Mesenchymal stem cell (in vitro differentiated cells and primary cell): ENCODE measurements at regions not wholly inside any gene's neighbourhood (a gene's known extent, or its start where the extent isn't known, plus 50 kb on each side); places are given as distances from the start of the nearest gene placed in this dataset.
A peak's percentile ranks its signal among the peaks of the same experiment; 100 is the strongest.

Source experiments
- DNase-seq: peaks from one replicate; pipeline ENCODE4 v3.0.0-alpha.2; 2013
- H2AFZ ChIP-seq: one replicate; pipeline ENCODE4 v1.6.1; 2013; ENCODE audit warnings: low read depth, mild to moderate bottlenecking, control low read depth, inconsistent platforms, low read length, moderate library complexity
- H2AK5ac ChIP-seq: 2 replicates; pipeline ENCODE4 v1.6.1; 2013; ENCODE audit warnings: low read length, moderate library complexity, mild to moderate bottlenecking, inconsistent platforms; ENCODE audit not compliant: severe bottlenecking
- H2BK120ac ChIP-seq: one replicate; pipeline ENCODE4 v1.6.1; 2013; ENCODE audit warnings: low read depth, mild to moderate bottlenecking, inconsistent platforms, low read length, moderate library complexity
- H2BK12ac ChIP-seq, 2 experiments: one replicate each; pipeline ENCODE4 v1.6.1; 2013; ENCODE audit warnings: inconsistent platforms in 2 of 2, low read length in 2 of 2, mild to moderate bottlenecking in 2 of 2, moderate library complexity in 2 of 2, control low read depth in 1 of 2
- H2BK15ac ChIP-seq: one replicate; pipeline ENCODE4 v1.6.1; 2013; ENCODE audit warnings: mild to moderate bottlenecking, low read depth, inconsistent platforms; ENCODE audit not compliant: poor library complexity, severe bottlenecking
- H2BK5ac ChIP-seq: 2 replicates; pipeline ENCODE4 v1.6.1; 2013; ENCODE audit warnings: low read depth, mild to moderate bottlenecking, low read length, control low read depth, inconsistent platforms; ENCODE audit not compliant: poor library complexity, severe bottlenecking
- H3K14ac ChIP-seq, 2 experiments: one replicate each; pipeline ENCODE4 v1.6.1; 2013; ENCODE audit warnings: inconsistent platforms in 2 of 2, low read length in 2 of 2, control low read depth in 1 of 2, mild to moderate bottlenecking in 1 of 2, moderate library complexity in 1 of 2
- H3K18ac ChIP-seq, 2 experiments: one replicate each; pipeline ENCODE4 v1.6.1; 2013; ENCODE audit warnings: inconsistent platforms in 2 of 2, low read length in 2 of 2, control low read depth in 1 of 2, low read depth in 1 of 2, mild to moderate bottlenecking in 1 of 2
- H3K23ac ChIP-seq, 2 experiments: one replicate each; pipeline ENCODE4 v1.6.1; 2013; ENCODE audit warnings: inconsistent platforms in 2 of 2, low read length in 2 of 2, mild to moderate bottlenecking in 2 of 2, moderate library complexity in 2 of 2, control low read depth in 1 of 2
- H3K27ac ChIP-seq: 2 replicates; pipeline ENCODE4 v1.5.1; 2013; ENCODE audit warnings: mild to moderate bottlenecking, moderate library complexity, low read length, control low read depth, inconsistent platforms; ENCODE audit not compliant: poor library complexity, severe bottlenecking
- H3K27me3 ChIP-seq, 2 experiments: 2 replicates each; pipeline versions ENCODE4 v1.6.1 to v1.7.0; 2013; ENCODE audit warnings: low read length in 2 of 2, mild to moderate bottlenecking in 2 of 2, moderate library complexity in 2 of 2, control low read depth in 1 of 2, inconsistent platforms in 1 of 2; ENCODE audit not compliant: control insufficient read depth in 1 of 2, insufficient read depth in 1 of 2
- H3K36me3 ChIP-seq, 2 experiments: 2 replicates each; pipeline versions ENCODE4 v1.6.1 to v1.7.0; 2013; ENCODE audit warnings: low read length in 2 of 2, control low read depth in 1 of 2, inconsistent platforms in 1 of 2, low read depth in 1 of 2, mild to moderate bottlenecking in 1 of 2; ENCODE audit not compliant: insufficient read depth in 2 of 2, control insufficient read depth in 1 of 2
- H3K4ac ChIP-seq, 2 experiments: one replicate each; pipeline ENCODE4 v1.6.1; 2013; ENCODE audit warnings: inconsistent platforms in 2 of 2, low read length in 2 of 2, mild to moderate bottlenecking in 2 of 2, moderate library complexity in 2 of 2, control low read depth in 1 of 2, low read depth in 1 of 2
- H3K4me1 ChIP-seq: 2 replicates; pipeline ENCODE4 v1.6.1; 2013; ENCODE audit warnings: low read depth, low read length, control low read depth; ENCODE audit not compliant: control insufficient read depth, insufficient read depth
- H3K4me2 ChIP-seq: 2 replicates; pipeline ENCODE4 v1.6.1; 2013; ENCODE audit warnings: low read length, mild to moderate bottlenecking, inconsistent platforms; ENCODE audit not compliant: poor library complexity, severe bottlenecking
- H3K4me3 ChIP-seq, 2 experiments: 2 replicates each; pipeline versions ENCODE4 v1.5.1 to v1.7.0; 2013; ENCODE audit warnings: low read length in 2 of 2, mild to moderate bottlenecking in 2 of 2, control low read depth in 1 of 2, low read depth in 1 of 2; ENCODE audit not compliant: insufficient read depth in 1 of 2
- H3K79me1 ChIP-seq: replicated peaks from 2 replicates; pipeline ENCODE4 v1.6.1; 2013; ENCODE audit warnings: mild to moderate bottlenecking, control low read depth, low read length, inconsistent platforms; ENCODE audit not compliant: poor library complexity, severe bottlenecking
- H3K9ac ChIP-seq: 2 replicates; pipeline ENCODE4 v1.7.0; 2013; ENCODE audit warnings: mild to moderate bottlenecking, low read length, moderate library complexity
- H3K9me3 ChIP-seq: 2 replicates; pipeline ENCODE4 v1.7.0; 2013; ENCODE audit warnings: mild to moderate bottlenecking, low read length; ENCODE audit not compliant: control insufficient read depth
- H4K8ac ChIP-seq: one replicate; pipeline ENCODE4 v1.6.1; 2013; ENCODE audit warnings: inconsistent platforms, mild to moderate bottlenecking, low read length, moderate library complexity
- H4K91ac ChIP-seq: one replicate; pipeline ENCODE4 v1.6.1; 2013; ENCODE audit warnings: mild to moderate bottlenecking, low read length, inconsistent platforms
- WGBS: methylation state at CpG from one replicate; pipeline ENCODE4 v1.1.7; 2013; ENCODE audit warnings: mixed read lengths; 5-methylcytosine and 5-hydroxymethylcytosine counted together

- Histone ChIP-seq H2BK15ac (no peak overlapping the region), H3K23ac (no peak overlapping the region), H3K4me3 (no peak overlapping the region), H3K36me3 (no peaks in the 10 kb centered on the region), H3K4ac (no peak overlapping the region), H3K27ac (no peak overlapping the region), H2BK12ac (no peak overlapping the region), H4K91ac (no peak overlapping the region), H3K18ac (no peak overlapping the region), H3K27me3 (peaks cover 0 to 39% of the 10 kb centered on the region in 2 experiments), H3K9me3 (no peaks in the 10 kb centered on the region), H3K9ac (no peak overlapping the region), H4K8ac (no peak overlapping the region), H2AFZ (no peak overlapping the region), H3K4me2 (no peak overlapping the region), H2AK5ac (no peak overlapping the region), H3K79me1 (no peaks in the 10 kb centered on the region), H3K4me1 (no peaks in the 10 kb centered on the region), H2BK5ac (no peak overlapping the region), H2BK120ac (no peak overlapping the region), H3K14ac (no peak overlapping the region)
- WGBS = 90% methylated on average over 2 of the region's 4 CpGs
- DNase-seq = no peak
These were observed 170.8 kb upstream of the ADAMTS16 start for GRCh38 chr5:4969351-4969750.

GRCh38 chr5:4970171-4970570 lies 170.0 kb upstream of the ADAMTS16 start:
- H2AFZ ChIP-seq = no peak overlapping the region
- H3K23ac ChIP-seq = no peak overlapping the region
- no peak overlapping the region for H4K8ac ChIP-seq
- no peak overlapping the region for H4K91ac ChIP-seq
- peaks cover 0 to 41% of the 10 kb centered on the region in 2 experiments for H3K27me3 ChIP-seq
- no peak overlapping the region for H3K27ac ChIP-seq
- no peak overlapping the region for H3K4me2 ChIP-seq
- H3K4ac ChIP-seq = no peak overlapping the region
- no peak for DNase-seq
- no peak overlapping the region for H2BK5ac ChIP-seq
- H2AK5ac ChIP-seq = no peak overlapping the region
- no peak overlapping the region for H3K14ac ChIP-seq
- H2BK15ac ChIP-seq = no peak overlapping the region
- no peak overlapping the region for H2BK120ac ChIP-seq
- H3K9me3 ChIP-seq = no peaks in the 10 kb centered on the region
- H2BK12ac ChIP-seq = no peak overlapping the region
- no peak overlapping the region for H3K18ac ChIP-seq
- no peak overlapping the region for H3K9ac ChIP-seq
- no peaks in the 10 kb centered on the region for H3K4me1 ChIP-seq
- no peaks in the 10 kb centered on the region for H3K36me3 ChIP-seq
- WGBS = 73% methylated on average over 3 of the region's 4 CpGs
- no peak overlapping the region for H3K4me3 ChIP-seq
- no peaks in the 10 kb centered on the region for H3K79me1 ChIP-seq

- Histone ChIP-seq H3K36me3 (no peaks in the 10 kb centered on the region), H3K27ac (peak overlapping the region; percentile 1), H3K4me1 (no peaks in the 10 kb centered on the region), H3K4me2 (no peak overlapping the region), H4K91ac (no peak overlapping the region), H3K79me1 (no peaks in the 10 kb centered on the region), H3K23ac (no peak overlapping the region), H3K4me3 (no peak overlapping the region), H4K8ac (no peak overlapping the region), H3K18ac (no peak overlapping the region), H2AFZ (no peak overlapping the region), H3K14ac (no peak overlapping the region), H2BK120ac (no peak overlapping the region), H2BK5ac (no peak overlapping the region), H3K27me3 (peaks cover 0 to 54% of the 10 kb centered on the region in 2 experiments), H3K9ac (no peak overlapping the region), H2BK15ac (no peak overlapping the region), H3K9me3 (no peaks in the 10 kb centered on the region), H3K4ac (no peak overlapping the region), H2BK12ac (no peak overlapping the region), H2AK5ac (no peak overlapping the region)
- DNase-seq = no peak
- no CpG with 5 or more reads among the region's 1 CpG for WGBS
These were observed 163.2 kb upstream of the ADAMTS16 start for GRCh38 chr5:4976902-4977301.

GRCh38 chr5:4977416-4978110 lies 162.6 kb upstream of the ADAMTS16 start:
- Histone ChIP-seq H2BK5ac (no peak overlapping the region), H3K4me2 (no peak overlapping the region), H2AK5ac (no peak overlapping the region), H3K23ac (no peak overlapping the region), H3K14ac (no peak overlapping the region), H4K91ac (no peak overlapping the region), H3K36me3 (no peaks in the 10 kb centered on the region), H3K4me1 (no peaks in the 10 kb centered on the region), H2BK120ac (no peak overlapping the region), H3K9me3 (no peaks in the 10 kb centered on the region), H3K27me3 (peaks cover 0 to 61% of the 10 kb centered on the region in 2 experiments), H2BK15ac (no peak overlapping the region), H3K27ac (no peak overlapping the region), H2BK12ac (no peak overlapping the region), H4K8ac (no peak overlapping the region), H3K79me1 (no peaks in the 10 kb centered on the region), H2AFZ (no peak overlapping the region), H3K9ac (no peak overlapping the region), H3K4ac (no peak overlapping the region), H3K4me3 (peak overlapping the region in 1 of 2 experiments; percentile 35), H3K18ac (no peak overlapping the region)
- WGBS = 44% methylated on average over 4 of the region's 5 CpGs
- DNase-seq = no peak
